Caco-2 (cell line): ENCODE measurements at regions not wholly inside any gene's neighbourhood (a gene's known extent, or its start where the extent isn't known, plus 50 kb on each side); places are given as distances from the start of the nearest gene placed in this dataset.
A peak's percentile ranks its signal among the peaks of the same experiment; 100 is the strongest.

Experiments
- BruUV-seq: library from RNA; stranded (reverse); fragments of 400-500 nt; replicated peaks from 2 replicates; lab custom pipeline; 2021; lab: Mats Ljungman, UMichigan
- CTCF ChIA-PET: fragments of 300-600 bp; sonication (Branson Sonifier 250); formaldehyde crosslinking; loops from one replicate; lab custom pipeline; 2022; ENCODE audit warnings: antibody characterized with exemption; lab: Charles Lee
- POLR2A ChIA-PET: fragments of 300-600 bp; sonication (Branson Sonifier 250); formaldehyde crosslinking; loops from one replicate; lab custom pipeline; 2022; ENCODE audit warnings: antibody characterized with exemption; lab: Charles Lee
- DNase-seq, 2 experiments: peaks; one replicate each; pipeline versions ENCODE4 v3.0.0 to v3.0.0-alpha.2; 2020 to 2022
- H3K27me3 ChIP-seq: replicated peaks from 2 replicates; pipeline ENCODE4 v1.6.0; 2011; ENCODE audit warnings: low read length; ENCODE audit not compliant: control insufficient read depth, insufficient read depth
- H3K36me3 ChIP-seq: 2 replicates; pipeline ENCODE4 v1.5.1; 2011; ENCODE audit warnings: low read length; ENCODE audit not compliant: control insufficient read depth, insufficient read depth
- H3K4me1 ChIP-seq: fragments of 250-450 bp; sonication (Bioruptor Pico); 2 replicates; pipeline ENCODE4 v1.5.1; 2020; ENCODE audit warnings: mild to moderate bottlenecking
- H3K4me3 ChIP-seq: 2 replicates; pipeline ENCODE4 v1.5.1; 2011; ENCODE audit warnings: low read depth, mild to moderate bottlenecking, control low read depth, low read length
- H3K9me3 ChIP-seq: fragments of 250-450 bp; sonication (Bioruptor Pico); 2 replicates; pipeline ENCODE4 v1.5.1; 2020; ENCODE audit warnings: mild to moderate bottlenecking, moderate library complexity
- H3K27ac Mint-ChIP-seq: one replicate; pipeline ENCODE4 v1.8.0; 2022; ENCODE audit warnings: mixed read lengths; ENCODE audit not compliant: unreplicated experiment
- H3K27me3 Mint-ChIP-seq: one replicate; pipeline ENCODE4 v1.8.0; 2022; ENCODE audit warnings: mixed read lengths; ENCODE audit not compliant: insufficient read depth, unreplicated experiment
- H3K36me3 Mint-ChIP-seq: one replicate; pipeline ENCODE4 v1.8.0; 2022; ENCODE audit warnings: mild to moderate bottlenecking, mixed read lengths; ENCODE audit not compliant: insufficient read depth, unreplicated experiment
- H3K4me1 Mint-ChIP-seq: one replicate; pipeline ENCODE4 v1.8.0; 2022; ENCODE audit warnings: low read depth, mixed read lengths; ENCODE audit not compliant: unreplicated experiment
- H3K4me3 Mint-ChIP-seq: one replicate; pipeline ENCODE4 v1.8.0; 2022; ENCODE audit warnings: mild to moderate bottlenecking, moderate library complexity, mixed read lengths; ENCODE audit not compliant: unreplicated experiment
- H3K9me3 Mint-ChIP-seq: one replicate; pipeline ENCODE4 v1.8.0; 2022; ENCODE audit warnings: mixed read lengths; ENCODE audit not compliant: unreplicated experiment
- intact Hi-C: fragments of 100-400 bp; cut with micrococcal nuclease; formaldehyde crosslinking; loops from one replicate; pipeline ENCODE4 v1.10.0; 2022; ENCODE audit not compliant: unreplicated experiment
- TF ChIP-seq, protein P1 (sequence below), 2 experiments: fragments of 200-600 bp in 1 of 2; IDR thresholded peaks; 1 replicate in 1 of 2; 2 replicates in 1 of 2; pipeline versions ENCODE4 v1.5.1 to v1.8.0; 2011 to 2022; ENCODE audit warnings: antibody characterized with exemption in 1 of 2, control low read depth in 1 of 2, inconsistent platforms in 1 of 2, low read depth in 1 of 2, low read length in 1 of 2, mild to moderate bottlenecking in 1 of 2, moderate library complexity in 1 of 2; ENCODE audit not compliant: insufficient read depth in 1 of 2, severe bottlenecking in 1 of 2, unreplicated experiment in 1 of 2

DNA sequence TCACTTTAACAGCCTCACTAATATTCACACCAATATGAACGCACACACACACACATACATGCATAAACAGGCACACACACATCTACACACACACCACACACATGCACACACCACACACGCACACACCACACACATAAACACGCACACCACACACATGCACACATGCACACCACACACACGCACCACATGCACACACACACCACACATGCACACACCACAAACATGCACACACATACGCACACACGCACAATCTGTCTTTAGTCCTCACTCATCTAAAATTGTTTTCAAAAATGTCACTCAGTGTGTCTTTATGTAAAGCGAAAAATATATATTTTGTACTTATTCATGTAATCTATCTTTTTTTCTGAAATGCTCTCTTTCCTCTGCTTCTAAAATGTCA lies 158.1 kb upstream of the SGCG start:
- H3K27me3 Mint-ChIP-seq, result no peaks in the 10 kb centered on the region
- H3K4me1 ChIP-seq, result no peaks in the 10 kb centered on the region
- H3K27ac Mint-ChIP-seq, result no peak overlapping the region
- TF ChIP-seq, protein P1, sequence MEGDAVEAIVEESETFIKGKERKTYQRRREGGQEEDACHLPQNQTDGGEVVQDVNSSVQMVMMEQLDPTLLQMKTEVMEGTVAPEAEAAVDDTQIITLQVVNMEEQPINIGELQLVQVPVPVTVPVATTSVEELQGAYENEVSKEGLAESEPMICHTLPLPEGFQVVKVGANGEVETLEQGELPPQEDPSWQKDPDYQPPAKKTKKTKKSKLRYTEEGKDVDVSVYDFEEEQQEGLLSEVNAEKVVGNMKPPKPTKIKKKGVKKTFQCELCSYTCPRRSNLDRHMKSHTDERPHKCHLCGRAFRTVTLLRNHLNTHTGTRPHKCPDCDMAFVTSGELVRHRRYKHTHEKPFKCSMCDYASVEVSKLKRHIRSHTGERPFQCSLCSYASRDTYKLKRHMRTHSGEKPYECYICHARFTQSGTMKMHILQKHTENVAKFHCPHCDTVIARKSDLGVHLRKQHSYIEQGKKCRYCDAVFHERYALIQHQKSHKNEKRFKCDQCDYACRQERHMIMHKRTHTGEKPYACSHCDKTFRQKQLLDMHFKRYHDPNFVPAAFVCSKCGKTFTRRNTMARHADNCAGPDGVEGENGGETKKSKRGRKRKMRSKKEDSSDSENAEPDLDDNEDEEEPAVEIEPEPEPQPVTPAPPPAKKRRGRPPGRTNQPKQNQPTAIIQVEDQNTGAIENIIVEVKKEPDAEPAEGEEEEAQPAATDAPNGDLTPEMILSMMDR (IDR thresholded peaks at IDR 0.05; ENCODE audit: insufficient read depth in 1 of 2, low read depth in 1 of 2, low read length in 1 of 2, severe bottlenecking in 1 of 2, unreplicated experiment in 1 of 2), result no peak
- no peaks in the 10 kb centered on the region; the same call in 1 of the 2 replicates for H3K27me3 ChIP-seq
- no peak overlapping the region for H3K4me3 ChIP-seq
- no peaks in the 10 kb centered on the region for H3K36me3 Mint-ChIP-seq
- no peak for DNase-seq
- BruUV-seq, result no TSS peak
- H3K4me1 Mint-ChIP-seq, result peaks cover 7% of the 10 kb centered on the region
- POLR2A ChIA-PET, result no interaction called here
- CTCF ChIA-PET, result no interaction called here
- H3K36me3 ChIP-seq, result no peaks in the 10 kb centered on the region
- H3K4me3 Mint-ChIP-seq, result no peak overlapping the region
- no peaks in the 10 kb centered on the region for H3K9me3 ChIP-seq
- intact Hi-C loops, result no loop called here
- no peaks in the 10 kb centered on the region for H3K9me3 Mint-ChIP-seq

DNA sequence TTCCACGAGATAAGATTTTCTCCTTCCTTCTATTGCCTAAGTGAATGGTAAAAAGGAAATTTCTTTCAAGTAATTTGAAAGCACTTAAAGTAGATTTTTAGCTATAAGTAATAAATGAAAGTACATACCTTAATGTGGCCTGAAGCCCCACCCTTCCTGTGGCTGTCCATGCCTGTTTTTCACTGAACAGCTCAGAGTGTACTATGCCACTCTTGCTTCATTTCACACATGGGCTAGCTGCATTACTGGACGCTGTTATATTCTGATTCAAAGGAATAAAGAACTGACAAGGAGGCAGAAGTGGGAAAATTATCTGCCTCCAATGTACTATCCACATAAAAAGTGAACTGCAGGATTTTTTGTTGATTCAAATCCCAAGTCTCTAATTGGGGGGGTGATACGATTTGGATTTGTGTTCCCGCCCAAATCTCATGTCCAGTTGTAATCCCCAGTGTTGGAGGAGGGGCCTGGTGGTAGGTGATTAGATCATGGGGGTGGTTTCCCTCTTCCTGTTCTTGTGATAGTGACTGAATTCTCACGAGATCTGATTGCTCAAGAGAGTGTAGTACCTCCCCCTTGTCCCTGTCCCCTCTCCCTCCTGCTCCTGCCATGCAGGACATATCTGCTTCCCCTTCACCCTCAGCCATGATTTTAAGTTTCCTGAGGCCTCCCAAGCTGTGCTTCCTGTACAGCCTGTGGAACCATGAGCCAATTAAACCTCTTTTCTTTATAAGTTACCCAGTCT lies 154.7 kb upstream of the SGCG start:
- Mint-ChIP-seq H3K9me3 (no peaks in the 10 kb centered on the region), H3K4me3 (no peak overlapping the region), H3K4me1 (peaks cover 7% of the 10 kb centered on the region), H3K27me3 (no peaks in the 10 kb centered on the region), H3K27ac (peak overlapping the region; percentile 70), H3K36me3 (no peaks in the 10 kb centered on the region)
- CTCF ChIA-PET, result no interaction called here
- DNase-seq, result no peak
- Histone ChIP-seq H3K36me3 (no peaks in the 10 kb centered on the region), H3K9me3 (no peaks in the 10 kb centered on the region), H3K4me1 (no peaks in the 10 kb centered on the region), H3K27me3 (no peaks in the 10 kb centered on the region), H3K4me3 (no peak overlapping the region)
- intact Hi-C loops, result no loop called here
- POLR2A ChIA-PET, result no interaction called here
- TF ChIP-seq, protein P1 (IDR thresholded peaks at IDR 0.05; ENCODE audit: insufficient read depth in 1 of 2, low read depth in 1 of 2, low read length in 1 of 2, severe bottlenecking in 1 of 2, unreplicated experiment in 1 of 2), result no peak
- BruUV-seq, result no TSS peak

DNA sequence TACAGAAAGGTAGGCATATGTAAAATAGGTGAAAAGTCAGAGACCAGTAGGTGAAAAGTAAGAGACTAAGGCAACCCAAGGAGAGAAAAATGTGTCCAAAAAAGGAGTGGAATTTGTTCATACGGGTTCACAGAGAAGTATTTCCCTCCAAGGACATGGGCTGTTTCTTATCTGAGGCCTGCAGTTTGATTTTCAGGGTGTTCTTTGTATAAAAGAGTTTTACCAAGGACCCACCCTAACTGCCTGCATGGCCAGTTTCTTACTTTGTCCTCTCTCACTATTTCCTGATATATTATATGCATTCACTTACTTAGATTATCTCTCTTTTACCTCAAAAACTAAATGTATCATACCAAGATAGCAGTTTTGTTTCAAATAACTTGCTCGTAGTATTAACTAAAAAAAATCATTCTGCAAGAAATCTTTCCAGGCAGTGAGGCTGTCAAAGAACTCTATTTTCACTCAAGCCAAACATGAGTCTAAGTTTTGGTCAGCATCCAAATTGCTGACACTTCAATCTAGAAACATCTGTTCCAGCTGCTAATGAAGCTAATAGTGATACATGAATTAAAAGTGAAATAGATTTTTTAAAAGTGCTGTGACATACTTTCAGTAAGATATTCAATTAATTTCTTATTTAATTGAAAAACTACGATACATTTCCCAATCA lies 141.4 kb upstream of the SGCG start:
- ChIA-PET POLR2A (no interaction called here), CTCF (no interaction called here)
- H3K9me3 Mint-ChIP-seq, result peaks cover 11% of the 10 kb centered on the region
- no peaks in the 10 kb centered on the region for H3K9me3 ChIP-seq
- no peaks in the 10 kb centered on the region for H3K27me3 Mint-ChIP-seq
- H3K4me1 ChIP-seq, result no peaks in the 10 kb centered on the region
- H3K4me1 Mint-ChIP-seq, result peaks cover 6% of the 10 kb centered on the region
- no peak for DNase-seq
- peak overlapping the region; percentile 18 for H3K27ac Mint-ChIP-seq
- TF ChIP-seq, protein P1 (IDR thresholded peaks at IDR 0.05; ENCODE audit: insufficient read depth in 1 of 2, low read depth in 1 of 2, low read length in 1 of 2, severe bottlenecking in 1 of 2, unreplicated experiment in 1 of 2), result no peak
- H3K27me3 ChIP-seq, result no peaks in the 10 kb centered on the region
- intact Hi-C loops, result no loop called here
- H3K36me3 Mint-ChIP-seq, result no peaks in the 10 kb centered on the region
- no peak overlapping the region for H3K4me3 ChIP-seq
- BruUV-seq, result no TSS peak
- no peaks in the 10 kb centered on the region for H3K36me3 ChIP-seq
- no peak overlapping the region for H3K4me3 Mint-ChIP-seq
